CD4-positive, alpha-beta T cell (primary cell): ENCODE measurements at regions not wholly inside any gene's neighbourhood (a gene's known extent, or its start where the extent isn't known, plus 50 kb on each side); places are given as distances from the start of the nearest gene placed in this dataset.

Experiments used
- ATAC-seq: fragments of 200-7000 bp; cut with Tn5 transposase; one replicate; pipeline ENCODE4 v1.10.0; 2022; ENCODE audit warnings: mild to moderate bottlenecking; ENCODE audit not compliant: poor library complexity
- CTCF ChIA-PET: fragments of 350-600 bp; sonication (Branson Sonifier 250); formaldehyde crosslinking; loops from one replicate; lab custom pipeline; 2021; ENCODE audit warnings: antibody characterized with exemption, inconsistent platforms; lab: Charles Lee
- POLR2A ChIA-PET: fragments of 350-600 bp; sonication (Branson Sonifier 250); formaldehyde crosslinking; loops from one replicate; lab custom pipeline; 2021; ENCODE audit warnings: antibody characterized with exemption, inconsistent platforms; lab: Charles Lee
- DNase-seq, 14 experiments: peaks; one replicate each; pipeline ENCODE4 v3.0.0-alpha.2; 2013 to 2020; ENCODE audit warnings: mixed read lengths in 2 of 14
- H3K27ac ChIP-seq, 2 donors: one replicate each; pipeline versions ENCODE4 v1.5.1 to v1.7.0; 2013; ENCODE audit warnings: low read length in 2 of 2, low read depth in 1 of 2, mild to moderate bottlenecking in 1 of 2
- H3K27me3 ChIP-seq, 2 experiments: 1 replicate in 1 of 2; 2 replicates in 1 of 2; pipeline versions ENCODE4 v1.6.1 to v1.7.0; 2013; ENCODE audit warnings: low read length in 2 of 2, control low read depth in 1 of 2, mild to moderate bottlenecking in 1 of 2, moderate library complexity in 1 of 2; ENCODE audit not compliant: insufficient read depth in 2 of 2, control insufficient read depth in 1 of 2
- H3K36me3 ChIP-seq: one replicate; pipeline ENCODE4 v1.6.1; 2013; ENCODE audit warnings: low read length, control low read depth; ENCODE audit not compliant: insufficient read depth
- H3K4me1 ChIP-seq: one replicate; pipeline ENCODE4 v1.6.1; 2013; ENCODE audit warnings: low read length, control low read depth; ENCODE audit not compliant: insufficient read depth
- H3K4me3 ChIP-seq: one replicate; pipeline ENCODE4 v1.5.1; 2013; ENCODE audit warnings: mild to moderate bottlenecking, low read length, moderate library complexity
- H3K9me3 ChIP-seq, 2 experiments: 1 replicate in 1 of 2; 2 replicates in 1 of 2; pipeline versions ENCODE4 v1.6.1 to v1.7.0; 2013; ENCODE audit warnings: low read length in 2 of 2, mild to moderate bottlenecking in 2 of 2, control low read depth in 1 of 2, moderate library complexity in 1 of 2; ENCODE audit not compliant: control insufficient read depth in 1 of 2, insufficient read depth in 1 of 2
- H3K27ac Mint-ChIP-seq: one replicate; pipeline ENCODE4 v1.8.0; 2020; ENCODE audit warnings: mixed read lengths
- H3K27me3 Mint-ChIP-seq: one replicate; pipeline ENCODE4 v1.8.0; 2021; ENCODE audit warnings: mixed read lengths
- H3K36me3 Mint-ChIP-seq: one replicate; pipeline ENCODE4 v1.8.0; 2021; ENCODE audit warnings: low read depth, mixed read lengths
- H3K4me1 Mint-ChIP-seq: one replicate; pipeline ENCODE4 v1.8.0; 2021; ENCODE audit warnings: low read depth, mixed read lengths
- H3K4me3 Mint-ChIP-seq: one replicate; pipeline ENCODE4 v1.8.0; 2020; ENCODE audit warnings: mild to moderate bottlenecking, mixed read lengths
- H3K9me3 Mint-ChIP-seq: one replicate; pipeline ENCODE4 v1.8.0; 2020; ENCODE audit warnings: mixed read lengths
- CTCF ChIP-seq: fragments of 200-600 bp; IDR thresholded peaks from one replicate; pipeline ENCODE4 v1.8.0; 2022; ENCODE audit warnings: antibody characterized with exemption, mild to moderate bottlenecking
- intact Hi-C, 2 experiments: fragments of 100-400 bp; cut with DNase I in 1 of 2; cut with micrococcal nuclease in 1 of 2; formaldehyde crosslinking; loops; one replicate each; pipeline versions ENCODE4 v1.15.1 to v1.9.0; 2023 to 2025; cut with DNase I, micrococcal nuclease

GRCh38 chr16:31819948-31820347 is 53.7 kb upstream of the ZNF267 start:
- DNase-seq (no peak), ATAC-seq (no peak)
- H3K4me1 Mint-ChIP-seq, result no peaks in the 10 kb centered on the region
- Histone ChIP-seq H3K9me3 (peaks cover 0 to 25% of the 10 kb centered on the region in 2 experiments), H3K27me3 (peaks cover 0 to 5% of the 10 kb centered on the region in 2 experiments), H3K36me3 (no peaks in the 10 kb centered on the region), H3K4me1 (no peaks in the 10 kb centered on the region), H3K4me3 (no peak overlapping the region), H3K27ac (no peak overlapping the region)
- H3K36me3 Mint-ChIP-seq, result no peaks in the 10 kb centered on the region
- peaks cover 4% of the 10 kb centered on the region for H3K9me3 Mint-ChIP-seq
- TF ChIP-seq CTCF, result no peak
- H3K27me3 Mint-ChIP-seq, result peaks cover 27% of the 10 kb centered on the region
- H3K4me3 Mint-ChIP-seq, result no peak overlapping the region
- intact Hi-C loops, result no loop called here
- ChIA-PET CTCF (no interaction called here), POLR2A (no interaction called here)
- no peak overlapping the region for H3K27ac Mint-ChIP-seq
